ENCODE measurements at regions not wholly inside any gene's neighbourhood (a gene's known extent, or its start where the extent isn't known, plus 50 kb on each side); places are given as distances from the start of the nearest gene placed in this dataset.

GRCh38 chr9:115733318-115734110 lies 420.1 kb upstream of the PAPPA start:
- no peak for DNase-seq (ENCODE audit: low spot score)

- DNase-seq (ENCODE audit: low spot score) = no peak
These were observed 414.3 kb upstream of the PAPPA start for GRCh38 chr9:115739096-115739875.

GRCh38 chr9:115740986-115741385 lies 412.6 kb upstream of the PAPPA start:
- no peak for DNase-seq (ENCODE audit: low spot score)

GRCh38 chr9:115743709-115744605 lies 409.6 kb upstream of the PAPPA start:
- no peak for DNase-seq (ENCODE audit: low spot score)

- no peak for DNase-seq (ENCODE audit: low spot score)
These were observed 407.1 kb upstream of the PAPPA start for GRCh38 chr9:115746496-115746895.

- DNase-seq (ENCODE audit: low spot score) = no peak
These were observed 405.9 kb upstream of the PAPPA start for GRCh38 chr9:115747731-115748130.

GRCh38 chr9:115756736-115757135 lies 396.9 kb upstream of the PAPPA start:
- no peak for DNase-seq (ENCODE audit: low spot score)

- DNase-seq (ENCODE audit: low spot score) = no peak
These were observed 396.1 kb upstream of the PAPPA start for GRCh38 chr9:115757461-115757860.

- DNase-seq (ENCODE audit: low spot score) = no peak
These were observed 395.1 kb upstream of the PAPPA start for GRCh38 chr9:115758441-115758840.

GRCh38 chr9:115759426-115759825 lies 394.2 kb upstream of the PAPPA start:
- no peak for DNase-seq (ENCODE audit: low spot score)

- no peak for DNase-seq (ENCODE audit: low spot score)
These were observed 388.9 kb upstream of the PAPPA start for GRCh38 chr9:115764645-115765044.

GRCh38 chr9:115765060-115765459 lies 388.5 kb upstream of the PAPPA start:
- no peak for DNase-seq (ENCODE audit: low spot score)

- no peak for DNase-seq (ENCODE audit: low spot score)
These were observed 387.1 kb upstream of the PAPPA start for GRCh38 chr9:115766370-115766955.

- DNase-seq (ENCODE audit: low spot score) = no peak
These were observed 383.1 kb upstream of the PAPPA start for GRCh38 chr9:115770521-115770920.

- DNase-seq (ENCODE audit: low spot score) = no peak
These were observed 377.9 kb upstream of the PAPPA start for GRCh38 chr9:115775659-115776058.

GRCh38 chr9:115777610-115778009 lies 376.0 kb upstream of the PAPPA start:
- no peak for DNase-seq (ENCODE audit: low spot score)

GRCh38 chr9:115781070-115781736 lies 372.4 kb upstream of the PAPPA start:
- DNase-seq (ENCODE audit: low spot score) = no peak

GRCh38 chr9:115786321-115786720 lies 367.3 kb upstream of the PAPPA start:
- no peak for DNase-seq (ENCODE audit: low spot score)

GRCh38 chr9:115790520-115790919 lies 363.1 kb upstream of the PAPPA start:
- no peak for DNase-seq (ENCODE audit: low spot score)

- DNase-seq (ENCODE audit: low spot score) = no peak
These were observed 358.6 kb upstream of the PAPPA start for GRCh38 chr9:115794921-115795475.

- DNase-seq (ENCODE audit: low spot score) = no peak
These were observed 353.9 kb upstream of the PAPPA start for GRCh38 chr9:115799734-115800133.
